Gastroesophageal sphincter (tissue), 4 donors: ENCODE measurements at regions not wholly inside any gene's neighbourhood (a gene's known extent, or its start where the extent isn't known, plus 50 kb on each side); places are given as distances from the start of the nearest gene placed in this dataset.
A peak's percentile ranks its signal among the peaks of the same experiment; 100 is the strongest.

ENCODE experiments used
- ATAC-seq: fragments of 150-250 bp; one replicate; pipeline ENCODE4 v1.9.1; 2016; ENCODE audit warnings: mild to moderate bottlenecking, moderate library complexity
- H3K27ac ChIP-seq, 4 donors: fragments of 200-600 bp; sonication (generic) in 3 of 4; 1 replicate in 3 of 4; 2 replicates in 1 of 4; pipeline ENCODE4 v1.5.1; 2016 to 2019
- H3K27me3 ChIP-seq: fragments of 200-600 bp; sonication (generic); one replicate; pipeline ENCODE4 v1.5.1; 2019
- H3K36me3 ChIP-seq, 2 donors: fragments of 200-600 bp; sonication (generic); one replicate each; pipeline ENCODE4 v1.5.1; 2019; ENCODE audit warnings: control low read depth in 1 of 2
- H3K4me1 ChIP-seq, 3 donors: fragments of 200-600 bp; sonication (generic); 1 replicate in 2 of 3; 2 replicates in 1 of 3; pipeline ENCODE4 v1.5.1; 2016 to 2019; ENCODE audit warnings: control low read depth in 2 of 3
- H3K4me3 ChIP-seq, 2 donors: fragments of 200-600 bp; sonication (generic); one replicate each; pipeline ENCODE4 v1.5.1; 2019; ENCODE audit warnings: mild to moderate bottlenecking in 1 of 2, moderate library complexity in 1 of 2
- H3K9me3 ChIP-seq, 3 donors: fragments of 200-600 bp; sonication (generic); one replicate each; pipeline ENCODE4 v1.5.1; 2017 to 2019; ENCODE audit warnings: control low read depth in 2 of 3
- CTCF ChIP-seq, 4 experiments: fragments of 200-600 bp in 2 of 4; fragments of 450-650 bp in 2 of 4; sonication (generic) in 1 of 4; IDR thresholded peaks; one replicate each; pipeline ENCODE4 v1.5.1; 2017 to 2019; ENCODE audit warnings: antibody characterized with exemption in 4 of 4, mild to moderate bottlenecking in 2 of 4, moderate library complexity in 2 of 4
- EP300 ChIP-seq: sonication (generic); formaldehyde crosslinking; IDR thresholded peaks from one replicate; pipeline ENCODE4 v1.6.1; 2017; ENCODE audit warnings: antibody characterized with exemption, mild to moderate bottlenecking
- POLR2A ChIP-seq, 2 donors: fragments of 450-650 bp; IDR thresholded peaks; one replicate each; pipeline ENCODE4 v1.6.1; 2017; ENCODE audit warnings: antibody characterized with exemption in 2 of 2, mild to moderate bottlenecking in 2 of 2, moderate library complexity in 1 of 2
- POLR2AphosphoS5 ChIP-seq: sonication (generic); formaldehyde crosslinking; IDR thresholded peaks from one replicate; pipeline ENCODE4 v1.6.1; 2017; ENCODE audit warnings: antibody characterized with exemption
- WGBS, 2 donors: methylation state at CpG; one replicate each; pipeline ENCODE4 v1.1.5; 2018; ENCODE audit warnings: low coverage in 1 of 2; 5-methylcytosine and 5-hydroxymethylcytosine counted together

DNA sequence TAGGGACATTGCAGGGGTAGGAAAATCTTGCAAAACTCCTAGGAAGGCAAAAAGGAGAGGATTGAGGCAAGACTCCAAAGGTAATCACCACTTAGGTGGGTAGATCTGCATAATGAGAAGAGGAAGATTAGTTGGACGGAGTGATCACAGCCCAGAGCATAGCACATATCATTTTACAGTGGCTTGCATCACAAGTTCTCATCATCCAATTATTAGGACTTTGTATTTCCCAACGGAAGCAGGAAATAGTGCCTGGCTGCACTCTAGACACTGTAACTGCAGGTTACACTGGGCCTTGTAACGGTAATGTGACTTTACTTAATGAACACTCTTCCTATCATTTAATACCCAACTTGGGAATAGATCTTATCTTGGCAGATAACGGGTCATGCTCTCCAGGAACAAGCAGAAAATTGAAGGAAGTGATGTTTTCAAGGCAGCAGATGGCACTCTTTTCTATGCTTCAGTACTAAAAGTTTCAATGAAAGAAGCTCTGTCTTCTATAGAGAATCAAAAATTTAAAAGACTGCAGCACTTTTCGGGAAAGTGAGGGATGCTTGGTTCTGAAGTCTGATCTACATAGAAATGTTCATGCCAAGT, 101.9 kb upstream of the KCNMB2 start:
- TF ChIP-seq POLR2AphosphoS5 = no peak
- no peak for TF ChIP-seq EP300
- TF ChIP-seq POLR2A (IDR thresholded peaks at IDR 0.05) = no peak
- no peak for TF ChIP-seq CTCF (IDR thresholded peaks at IDR 0.05)
- Histone ChIP-seq H3K9me3 (no peaks in the 10 kb centered on the region), H3K4me3 (no peak overlapping the region), H3K36me3 (no peaks in the 10 kb centered on the region), H3K27me3 (no peaks in the 10 kb centered on the region), H3K27ac (no peak overlapping the region), H3K4me1 (peaks cover 0 to 8% (median 0%) of the 10 kb centered on the region in 3 donors)
- no peak for ATAC-seq
- 45 to 73% methylated on average over 4 to 5 of the region's 5 CpGs for WGBS, 2 donors

DNA sequence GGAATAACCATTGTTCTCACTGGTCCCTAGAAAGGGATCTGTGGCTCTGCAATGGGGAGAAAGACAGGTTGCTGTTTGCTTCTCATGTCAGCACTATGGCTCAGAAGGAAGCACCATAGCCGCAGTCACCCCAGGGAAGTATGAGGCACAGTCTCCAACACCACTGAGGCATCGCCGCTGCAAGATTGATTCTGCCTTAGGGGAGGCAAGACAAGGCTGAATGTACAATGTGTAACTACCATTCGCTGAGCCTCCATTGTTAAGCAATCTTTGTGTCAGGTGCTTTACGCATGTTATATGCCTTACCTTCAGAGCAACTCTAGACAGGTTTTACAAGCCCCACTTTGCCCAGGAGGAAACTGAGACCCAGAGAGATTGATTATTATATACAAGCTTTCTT, 100.7 kb upstream of the KCNMB2 start:
- no peak overlapping the region for H3K27ac ChIP-seq
- 100% methylated on average over 2 to 5 of the region's 5 CpGs for WGBS, 2 donors
- no peak for TF ChIP-seq CTCF (IDR thresholded peaks at IDR 0.05)
- no peak for TF ChIP-seq EP300
- H3K27me3 ChIP-seq = no peaks in the 10 kb centered on the region
- ATAC-seq = no peak
- H3K4me3 ChIP-seq = no peak overlapping the region
- H3K4me1 ChIP-seq = peaks cover 0 to 18% (median 0%) of the 10 kb centered on the region in 3 donors
- no peaks in the 10 kb centered on the region for H3K9me3 ChIP-seq
- H3K36me3 ChIP-seq = no peaks in the 10 kb centered on the region

GRCh38 chr3:178436773-178437172, 99.5 kb upstream of the KCNMB2 start:
- peak; percentile 45 for ATAC-seq
- TF ChIP-seq POLR2AphosphoS5 (no peak), POLR2A (IDR thresholded peaks at IDR 0.05) (no peak), EP300 (no peak), CTCF (IDR thresholded peaks at IDR 0.05) (peak; percentile 46 to 65 (median 49))
- no peaks in the 10 kb centered on the region for H3K36me3 ChIP-seq
- 32 to 37% methylated on average over 3 of the region's 3 CpGs for WGBS, 2 donors
- no peaks in the 10 kb centered on the region for H3K27me3 ChIP-seq
- H3K9me3 ChIP-seq = no peaks in the 10 kb centered on the region
- no peak overlapping the region for H3K4me3 ChIP-seq
- H3K27ac ChIP-seq = no peak overlapping the region
- H3K4me1 ChIP-seq = peaks cover 0 to 18% (median 0%) of the 10 kb centered on the region in 3 donors

GRCh38 chr3:178437236-178437635, 99.0 kb upstream of the KCNMB2 start:
- ATAC-seq = no peak

More at GRCh38 chr3:178437236-178437635, 99.0 kb upstream of the KCNMB2 start:
- TF ChIP-seq CTCF (IDR thresholded peaks at IDR 0.05) (no peak), POLR2A (IDR thresholded peaks at IDR 0.05) (no peak), POLR2AphosphoS5 (no peak), EP300 (no peak)
- Histone ChIP-seq H3K27ac (no peak overlapping the region), H3K9me3 (no peaks in the 10 kb centered on the region), H3K4me1 (peaks cover 0 to 18% (median 0%) of the 10 kb centered on the region in 3 donors), H3K27me3 (no peaks in the 10 kb centered on the region), H3K4me3 (no peak overlapping the region), H3K36me3 (no peaks in the 10 kb centered on the region)
- 85 to 94% methylated on average over 5 of the region's 5 CpGs for WGBS, 2 donors
